HepG2 (cell line): ENCODE measurements at regions not wholly inside any gene's neighbourhood (a gene's known extent, or its start where the extent isn't known, plus 50 kb on each side); places are given as distances from the start of the nearest gene placed in this dataset.

ENCODE experiments used
- ESRRA ChIP-seq: sonication (generic); formaldehyde crosslinking; IDR thresholded peaks from 2 replicates; pipeline ENCODE4 v1.5.1; 2020; ENCODE audit warnings: mild to moderate bottlenecking, low read depth, missing genetic modification reagents
- KLF12 ChIP-seq: sonication (generic); formaldehyde crosslinking; IDR thresholded peaks from 2 replicates; pipeline ENCODE4 v1.4.0; 2020; ENCODE audit warnings: missing genetic modification reagents, borderline replicate concordance
- SP1 ChIP-seq, 2 experiments: fragments of 450-650 bp in 1 of 2; sonication (generic) in 1 of 2; formaldehyde crosslinking in 1 of 2; IDR thresholded peaks; 2 replicates each; pipeline versions ENCODE4 v1.4.0 to v1.6.1; 2016 to 2020; ENCODE audit warnings: missing genetic modification reagents in 1 of 2
- ZBTB43 ChIP-seq: sonication (generic); formaldehyde crosslinking; conservative IDR thresholded peaks from 2 replicates; pipeline ENCODE4 v1.4.0; 2020; ENCODE audit warnings: missing genetic modification reagents
- TF ChIP-seq, protein P1 (sequence below): sonication (generic); formaldehyde crosslinking; IDR thresholded peaks from 2 replicates; pipeline ENCODE4 v1.4.0; 2020; ENCODE audit warnings: missing genetic modification reagents

GRCh38 chr5:109996246-109996645 lies 306.5 kb downstream of the MAN2A1 start:
- TF ChIP-seq ZBTB43 (no peak), SP1 (IDR thresholded peaks at IDR 0.05) (no peak), SP1 (CRISPR knock-in tag; IDR thresholded peaks at IDR 0.05) (no peak), KLF12 (CRISPR knock-in tag) (no peak), ESRRA (CRISPR knock-in tag) (no peak)
- TF ChIP-seq, protein P1, sequence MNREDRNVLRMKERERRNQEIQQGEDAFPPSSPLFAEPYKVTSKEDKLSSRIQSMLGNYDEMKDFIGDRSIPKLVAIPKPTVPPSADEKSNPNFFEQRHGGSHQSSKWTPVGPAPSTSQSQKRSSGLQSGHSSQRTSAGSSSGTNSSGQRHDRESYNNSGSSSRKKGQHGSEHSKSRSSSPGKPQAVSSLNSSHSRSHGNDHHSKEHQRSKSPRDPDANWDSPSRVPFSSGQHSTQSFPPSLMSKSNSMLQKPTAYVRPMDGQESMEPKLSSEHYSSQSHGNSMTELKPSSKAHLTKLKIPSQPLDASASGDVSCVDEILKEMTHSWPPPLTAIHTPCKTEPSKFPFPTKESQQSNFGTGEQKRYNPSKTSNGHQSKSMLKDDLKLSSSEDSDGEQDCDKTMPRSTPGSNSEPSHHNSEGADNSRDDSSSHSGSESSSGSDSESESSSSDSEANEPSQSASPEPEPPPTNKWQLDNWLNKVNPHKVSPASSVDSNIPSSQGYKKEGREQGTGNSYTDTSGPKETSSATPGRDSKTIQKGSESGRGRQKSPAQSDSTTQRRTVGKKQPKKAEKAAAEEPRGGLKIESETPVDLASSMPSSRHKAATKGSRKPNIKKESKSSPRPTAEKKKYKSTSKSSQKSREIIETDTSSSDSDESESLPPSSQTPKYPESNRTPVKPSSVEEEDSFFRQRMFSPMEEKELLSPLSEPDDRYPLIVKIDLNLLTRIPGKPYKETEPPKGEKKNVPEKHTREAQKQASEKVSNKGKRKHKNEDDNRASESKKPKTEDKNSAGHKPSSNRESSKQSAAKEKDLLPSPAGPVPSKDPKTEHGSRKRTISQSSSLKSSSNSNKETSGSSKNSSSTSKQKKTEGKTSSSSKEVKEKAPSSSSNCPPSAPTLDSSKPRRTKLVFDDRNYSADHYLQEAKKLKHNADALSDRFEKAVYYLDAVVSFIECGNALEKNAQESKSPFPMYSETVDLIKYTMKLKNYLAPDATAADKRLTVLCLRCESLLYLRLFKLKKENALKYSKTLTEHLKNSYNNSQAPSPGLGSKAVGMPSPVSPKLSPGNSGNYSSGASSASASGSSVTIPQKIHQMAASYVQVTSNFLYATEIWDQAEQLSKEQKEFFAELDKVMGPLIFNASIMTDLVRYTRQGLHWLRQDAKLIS (CRISPR knock-in tag): no peak
